GM12892 (cell line): ENCODE measurements at regions not wholly inside any gene's neighbourhood (a gene's known extent, or its start where the extent isn't known, plus 50 kb on each side); places are given as distances from the start of the nearest gene placed in this dataset.

Experiments
- POLR2A ChIP-seq: IDR thresholded peaks from 2 replicates; pipeline ENCODE4 v1.6.1; 2011; ENCODE audit warnings: low read depth, low read length, control low read depth
- POLR2AphosphoS5 ChIP-seq: IDR thresholded peaks from 2 replicates; pipeline ENCODE4 v1.6.1; 2011; ENCODE audit warnings: low read depth, low read length, control low read depth
- TAF1 ChIP-seq: IDR thresholded peaks from 2 replicates; pipeline ENCODE4 v1.6.1; 2011; ENCODE audit warnings: low read depth, mild to moderate bottlenecking, control low read depth, low read length, borderline replicate concordance

DNA sequence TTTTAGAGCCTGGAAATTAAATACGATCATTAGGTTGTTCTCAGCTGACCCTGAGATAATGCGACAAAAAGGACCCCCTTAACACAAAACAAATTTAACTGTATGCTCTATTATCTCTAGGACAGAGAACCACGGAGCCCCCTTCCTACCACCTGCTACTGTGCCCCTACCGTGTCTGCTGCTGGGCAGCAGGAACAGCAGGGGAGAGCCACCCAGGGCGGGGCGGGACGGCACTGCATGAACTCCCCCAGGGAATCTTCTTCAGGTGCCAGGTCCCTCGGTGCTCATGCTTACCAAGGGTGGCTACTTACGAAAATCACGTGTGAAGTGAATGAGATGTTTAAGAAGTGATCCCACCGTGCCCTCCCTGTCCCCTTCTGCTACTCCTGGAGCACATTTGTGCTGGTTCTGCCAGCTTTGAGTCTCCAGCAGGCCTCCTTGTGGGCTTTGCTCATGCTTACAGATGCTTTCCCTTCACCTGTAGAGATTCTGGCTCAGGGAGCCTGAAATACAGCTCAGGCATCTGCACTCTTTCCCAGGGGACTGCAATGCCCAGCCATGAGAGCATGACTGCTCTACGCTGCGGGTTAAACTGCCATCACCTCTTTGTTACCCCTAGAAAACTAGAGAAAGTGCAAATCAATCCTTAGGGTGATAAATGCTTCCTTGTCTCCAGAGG, 59.9 kb downstream of the MRPL32 start:
- TF ChIP-seq POLR2AphosphoS5 (no peak), TAF1 (no peak), POLR2A (no peak)
